UCSD-AML1 (cell line): ENCODE measurements at regions not wholly inside any gene's neighbourhood (a gene's known extent, or its start where the extent isn't known, plus 50 kb on each side); places are given as distances from the start of the nearest gene placed in this dataset.

Experiments
- DNase-seq: peaks from one replicate; lab custom pipeline; 2025; ENCODE audit not compliant: unreplicated experiment; lab: John Stamatoyannopoulos, UW

DNA sequence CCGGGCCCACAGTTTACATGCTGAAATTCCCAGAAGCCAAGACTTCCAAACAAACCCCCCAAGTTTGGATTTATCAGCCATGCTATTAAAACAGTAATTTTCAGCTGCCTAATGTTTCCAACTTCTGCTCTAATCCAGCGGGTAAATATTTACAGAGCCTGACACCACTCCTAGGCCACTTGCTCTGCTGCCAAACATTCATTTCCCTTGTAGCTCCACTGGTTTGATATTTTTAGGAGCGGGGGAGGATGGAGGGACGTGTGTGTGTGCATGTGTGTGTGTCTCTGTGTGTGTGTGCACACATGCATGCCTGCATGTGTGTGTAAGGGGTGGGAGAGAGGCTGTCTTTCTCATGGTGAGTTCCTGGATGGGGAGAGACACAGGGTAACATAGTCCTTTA is 115.7 kb upstream of the PJA1 start:
- DNase-seq, result no peak

DNA sequence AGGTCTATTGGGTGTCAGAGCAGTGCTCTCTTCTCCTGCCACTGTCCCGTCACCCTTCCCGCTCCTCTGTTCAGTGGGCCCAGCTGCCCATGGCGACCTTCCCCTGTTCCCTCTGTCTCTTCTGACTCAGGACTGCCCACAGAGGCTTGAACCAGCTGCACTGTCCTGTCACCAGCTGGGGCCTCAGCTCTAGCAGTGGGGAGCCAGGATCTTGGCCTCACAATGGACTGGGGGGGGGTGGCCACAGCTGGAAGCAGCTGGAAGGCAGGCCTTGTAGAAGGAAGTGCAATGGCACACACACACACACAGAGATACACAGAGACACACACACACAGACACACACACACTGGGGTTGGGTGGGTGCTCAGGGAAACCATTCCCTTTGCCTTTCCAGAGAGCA is 114.0 kb upstream of the PJA1 start:
- DNase-seq, result no peak

DNA sequence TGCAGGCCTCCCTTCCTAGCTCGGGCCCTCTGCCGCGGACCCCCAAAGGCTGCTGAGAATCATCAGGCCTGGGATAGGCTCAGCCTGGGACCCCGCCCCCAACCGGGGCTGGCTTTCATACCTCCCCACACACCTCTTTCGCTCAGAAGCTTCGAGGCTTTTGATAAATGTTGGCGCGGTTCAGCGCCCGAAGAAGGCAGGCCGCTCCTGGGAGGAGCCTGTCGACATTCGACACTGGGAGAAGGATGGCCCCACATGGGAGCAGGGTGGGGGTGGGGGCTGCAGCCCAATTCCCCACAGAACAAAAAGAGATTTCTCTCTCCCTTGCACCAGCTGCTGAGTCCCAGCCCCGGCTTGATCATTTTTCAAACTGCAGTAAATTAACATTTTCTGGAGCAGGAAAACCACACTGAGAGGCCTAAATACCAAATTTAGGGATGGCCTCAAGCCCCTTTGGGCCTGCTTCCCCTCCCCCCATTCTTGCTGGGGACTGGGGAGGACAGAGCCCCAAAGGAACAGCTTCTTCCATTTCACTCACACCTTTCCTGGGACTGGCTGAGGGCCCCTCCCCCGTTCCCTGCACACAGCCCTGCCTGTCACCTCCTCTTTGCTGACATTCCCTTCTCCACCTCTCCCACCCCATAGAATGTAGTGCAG is 112.9 kb upstream of the PJA1 start:
- no peak for DNase-seq

DNA sequence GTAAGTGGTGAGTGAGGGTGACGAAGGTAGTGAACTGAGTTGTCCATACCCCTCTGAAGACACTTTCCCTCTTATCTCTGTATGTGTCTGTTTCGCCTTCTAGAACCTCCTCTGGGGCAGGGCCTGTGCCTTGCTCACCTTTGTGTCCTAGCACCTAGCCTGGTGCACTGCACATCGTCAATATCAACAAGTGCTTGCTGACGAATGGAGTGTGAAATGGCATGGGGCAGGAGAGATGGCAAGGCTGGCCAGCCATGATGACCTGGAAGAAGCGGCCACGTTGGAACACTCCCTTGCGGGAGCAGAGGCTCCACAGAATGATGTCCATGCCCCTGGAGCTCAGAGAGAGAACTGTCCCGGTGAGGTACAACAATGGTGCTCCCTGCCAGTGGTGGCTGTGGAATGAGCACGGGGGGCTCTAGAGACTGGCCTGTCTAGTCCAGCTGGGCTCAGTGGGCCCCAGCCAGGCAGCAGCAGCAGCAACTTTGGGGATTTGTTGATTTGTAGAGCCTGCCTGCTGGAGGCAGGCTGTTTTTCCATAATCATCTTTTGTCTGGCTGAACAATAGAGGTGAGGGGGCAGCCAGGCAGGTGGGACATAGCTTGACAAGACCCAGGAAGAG is 112.2 kb upstream of the PJA1 start:
- DNase-seq, result no peak

DNA sequence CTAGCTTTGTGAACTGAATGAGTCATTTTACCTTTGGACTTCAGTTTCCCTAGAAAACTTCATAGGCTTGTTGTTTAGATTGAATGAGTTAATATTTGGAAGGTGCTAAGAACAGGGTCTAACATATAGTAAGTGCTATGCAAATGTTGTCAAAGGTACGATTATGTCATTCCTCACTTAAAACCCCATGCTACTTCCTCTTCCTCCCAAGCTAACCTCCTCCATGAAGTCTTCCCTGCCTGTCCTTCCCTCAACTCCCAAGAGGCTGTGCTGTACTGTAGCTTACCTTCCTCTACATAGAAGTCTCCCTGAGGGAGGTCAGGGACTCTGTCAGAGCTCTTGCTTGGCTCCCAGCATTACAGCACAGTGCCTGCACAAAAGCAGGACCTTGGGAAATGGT is 103.4 kb upstream of the PJA1 start:
- DNase-seq, result no peak

DNA sequence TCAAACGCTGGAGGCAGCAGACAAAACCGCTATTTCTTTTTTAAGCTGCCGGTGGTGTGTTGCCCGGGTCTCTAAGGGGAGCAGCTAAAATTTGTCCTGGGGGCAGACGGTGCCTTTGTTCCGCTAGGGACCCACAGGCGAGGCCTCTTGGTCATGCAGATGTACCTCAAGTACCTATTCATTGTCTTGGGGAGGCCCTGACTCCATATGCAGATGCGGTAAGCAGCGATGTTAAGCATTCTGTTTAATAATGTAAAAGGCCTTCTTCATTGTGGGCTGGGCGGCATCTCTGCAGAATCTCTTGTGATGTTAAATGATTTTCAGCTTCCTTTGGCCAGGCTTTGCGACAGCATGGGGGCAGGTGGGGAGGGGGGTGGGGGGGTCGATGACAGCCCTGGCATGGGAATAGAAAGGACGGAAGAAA is 98.9 kb upstream of the PJA1 start:
- no peak for DNase-seq

DNA sequence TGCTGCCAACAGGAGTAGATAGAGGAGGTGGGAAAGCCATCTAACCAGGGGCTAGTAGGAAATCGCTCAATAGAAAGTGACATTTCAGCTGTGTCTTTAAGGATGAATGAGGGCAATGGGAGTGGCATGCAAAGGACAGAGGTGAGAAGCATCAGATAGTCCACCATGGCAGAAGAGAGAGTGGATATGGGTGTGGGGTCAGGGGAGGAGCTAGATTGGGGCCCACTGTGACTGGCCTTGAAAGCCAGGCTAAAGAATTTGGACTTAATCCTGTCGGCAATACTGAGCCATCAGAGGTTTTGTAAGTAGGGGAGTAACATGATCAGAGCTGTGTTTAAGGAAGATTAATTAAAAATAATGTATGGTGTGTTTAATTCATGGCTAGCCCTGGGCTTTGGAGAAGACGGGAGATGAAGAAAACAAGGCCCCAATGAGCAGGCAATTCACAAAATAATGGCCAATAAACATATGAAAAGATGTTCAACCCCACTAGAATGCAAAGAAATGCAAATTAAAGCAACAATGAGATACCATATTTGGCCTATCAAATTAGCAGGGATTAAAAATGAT is 98.1 kb upstream of the PJA1 start:
- DNase-seq, result no peak

DNA sequence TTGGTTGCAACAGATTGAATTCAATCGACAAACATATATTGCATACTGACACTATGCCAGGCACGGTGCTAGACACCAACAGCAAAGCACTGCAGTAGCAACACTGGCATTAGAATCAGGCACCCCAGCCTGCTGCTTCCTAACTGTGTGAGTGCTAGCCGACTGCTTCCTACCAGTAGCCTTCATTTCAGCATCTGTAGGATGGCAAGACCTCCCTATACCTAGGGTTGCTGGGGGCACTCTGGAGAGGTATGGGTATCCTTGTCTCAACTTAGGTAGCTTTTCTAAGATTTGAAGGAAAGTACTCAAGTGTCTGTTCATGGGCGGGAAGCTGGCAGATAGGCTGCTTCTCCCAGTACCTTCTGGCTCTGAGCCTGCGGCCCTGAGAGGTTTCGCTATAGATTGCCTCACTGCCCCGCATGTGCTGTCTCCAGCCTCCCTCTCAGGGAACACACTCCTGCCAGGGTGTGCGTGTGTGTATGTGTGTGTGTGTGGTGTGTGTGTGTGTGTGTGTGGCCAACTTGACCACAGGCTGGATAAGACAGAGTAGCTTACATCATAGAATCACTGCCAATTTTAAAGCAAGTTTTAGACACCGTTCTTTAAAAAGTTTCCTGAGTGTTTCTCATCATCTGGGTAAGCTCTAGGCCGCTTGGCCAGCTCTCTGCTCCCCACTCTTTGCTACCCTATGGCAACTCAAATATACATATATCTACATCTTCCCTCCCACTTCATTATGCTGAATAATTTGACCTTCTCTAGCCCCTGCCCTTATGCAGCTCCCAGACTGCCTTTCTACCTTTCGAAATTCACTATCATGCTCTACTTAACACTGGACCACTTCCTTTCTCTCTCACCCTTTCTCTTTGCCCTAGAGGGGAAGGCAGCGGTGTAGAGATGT is 97.0 kb upstream of the PJA1 start:
- no peak for DNase-seq

DNA sequence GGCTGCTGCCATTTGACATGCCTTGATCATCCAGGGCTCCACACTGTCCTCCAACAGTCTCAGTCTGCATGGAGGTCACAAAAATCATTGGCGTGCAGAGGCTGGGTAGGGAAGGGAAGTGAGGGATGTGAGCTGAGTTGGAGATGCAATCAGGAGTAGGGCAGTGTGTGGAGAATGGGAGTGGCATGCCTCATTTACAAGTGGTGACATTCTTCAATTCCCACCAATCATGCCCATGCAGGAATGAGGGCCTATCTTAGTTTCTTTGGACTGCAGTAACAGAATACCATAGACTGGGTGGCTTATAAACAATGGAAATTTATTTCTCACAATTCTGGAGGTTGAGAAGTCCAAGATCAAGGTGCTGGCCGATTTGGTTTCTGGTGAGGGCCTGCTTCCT is 94.9 kb upstream of the PJA1 start:
- no peak for DNase-seq

DNA sequence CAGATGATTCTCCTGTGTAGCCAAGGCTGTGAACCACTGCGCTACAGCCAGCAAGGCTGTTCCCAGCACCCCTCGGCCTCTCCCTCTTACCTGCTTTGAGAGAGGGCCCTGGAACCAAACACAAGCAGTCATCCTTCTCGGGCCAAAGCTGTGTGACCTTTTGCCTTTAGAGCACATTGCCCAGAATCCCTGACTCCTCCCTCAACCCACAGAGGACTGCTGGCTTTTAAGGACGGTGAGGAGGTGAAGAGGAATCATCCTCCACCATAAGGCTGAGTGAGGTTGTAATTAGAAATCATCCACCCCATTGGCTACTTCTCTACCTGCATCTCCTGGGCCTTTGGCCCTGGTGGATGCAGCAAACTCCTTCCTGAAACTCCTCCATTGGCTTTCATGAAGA is 93.6 kb upstream of the PJA1 start:
- no peak for DNase-seq

DNA sequence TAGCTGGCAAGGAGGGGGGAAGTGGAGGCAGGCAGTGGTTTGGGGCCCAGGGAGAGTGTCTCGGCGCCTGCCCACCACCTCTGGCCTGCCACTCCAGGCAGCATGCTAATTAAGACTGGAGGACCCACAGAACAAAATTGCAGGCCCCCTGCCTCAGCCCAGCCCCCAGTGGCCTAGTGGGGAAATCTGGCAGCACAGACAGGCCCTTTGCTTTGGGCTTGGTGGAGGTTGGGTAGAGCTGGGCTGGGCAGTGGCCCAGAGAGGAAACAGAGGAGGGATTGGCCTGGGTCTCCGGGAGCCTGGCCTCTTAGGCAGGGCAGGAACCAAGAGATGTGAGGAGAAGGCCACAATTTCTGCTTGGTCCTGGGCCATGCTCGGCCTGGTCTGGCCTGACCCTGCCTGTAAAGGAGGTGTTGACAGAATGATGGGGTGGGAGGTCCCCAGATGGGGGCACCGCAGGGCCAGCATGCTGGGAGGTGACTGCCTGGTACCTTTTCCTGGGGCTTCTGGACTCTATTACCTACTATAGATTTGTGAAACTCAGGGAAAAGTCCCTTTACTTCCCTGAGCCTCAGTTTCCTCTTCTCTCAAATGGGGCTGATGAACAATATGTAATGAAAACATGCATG is 92.4 kb upstream of the PJA1 start:
- DNase-seq, result no peak

DNA sequence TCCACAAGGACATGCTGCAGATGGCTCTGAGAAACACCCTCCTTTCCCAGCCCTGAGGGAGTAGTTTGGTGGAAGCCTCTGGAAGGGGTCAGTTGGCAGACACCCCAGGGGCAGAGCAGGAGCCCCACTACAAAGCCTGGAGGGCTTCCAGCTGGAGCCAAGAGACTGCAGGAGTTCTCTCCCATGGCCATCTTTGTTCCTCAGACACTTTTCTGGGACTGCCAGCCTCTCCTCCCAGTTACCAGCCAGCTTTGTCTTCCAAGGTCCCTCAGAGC is 91.0 kb upstream of the PJA1 start:
- DNase-seq, result no peak

DNA sequence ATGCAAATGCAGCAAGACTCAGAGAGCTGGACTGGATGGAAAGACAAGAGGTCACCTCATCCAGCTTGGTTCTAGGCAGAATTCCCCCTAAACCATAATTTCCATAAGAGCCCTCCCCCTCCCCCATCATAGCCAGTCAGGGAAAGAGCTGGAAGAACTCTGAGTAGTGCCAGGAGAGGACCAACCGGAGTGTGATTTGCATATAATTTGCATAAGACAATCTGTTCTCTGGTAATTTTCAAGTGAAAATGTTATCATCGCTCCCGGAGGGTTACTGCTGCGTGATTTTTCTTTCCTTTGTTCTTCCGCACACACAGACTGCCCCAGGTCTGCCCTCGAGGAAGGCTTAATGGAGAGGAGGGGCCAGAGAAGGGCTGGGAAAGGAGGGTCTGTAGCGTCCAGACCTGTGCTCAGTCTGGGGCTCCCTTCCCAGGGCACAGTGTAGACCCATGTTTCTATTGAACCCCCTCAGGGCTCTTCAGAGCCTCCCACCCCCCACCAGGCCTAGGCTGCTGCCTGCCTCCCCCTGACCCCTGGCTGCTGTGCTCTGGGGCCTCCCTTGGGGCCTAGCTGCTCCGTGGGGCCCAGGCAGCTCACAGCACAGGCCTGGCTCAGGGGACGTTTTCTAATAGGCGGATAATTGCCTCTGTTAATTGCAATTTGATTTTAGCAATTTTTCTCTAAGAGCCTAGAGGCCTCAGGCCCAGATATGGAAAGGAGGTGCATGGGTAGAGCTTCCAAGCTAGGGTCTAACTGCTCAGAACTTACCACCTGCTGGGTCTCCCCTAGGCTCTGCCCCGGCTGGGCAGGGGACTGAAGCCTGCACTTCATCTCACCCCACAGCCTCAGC is 90.4 kb upstream of the PJA1 start:
- no peak for DNase-seq

DNA sequence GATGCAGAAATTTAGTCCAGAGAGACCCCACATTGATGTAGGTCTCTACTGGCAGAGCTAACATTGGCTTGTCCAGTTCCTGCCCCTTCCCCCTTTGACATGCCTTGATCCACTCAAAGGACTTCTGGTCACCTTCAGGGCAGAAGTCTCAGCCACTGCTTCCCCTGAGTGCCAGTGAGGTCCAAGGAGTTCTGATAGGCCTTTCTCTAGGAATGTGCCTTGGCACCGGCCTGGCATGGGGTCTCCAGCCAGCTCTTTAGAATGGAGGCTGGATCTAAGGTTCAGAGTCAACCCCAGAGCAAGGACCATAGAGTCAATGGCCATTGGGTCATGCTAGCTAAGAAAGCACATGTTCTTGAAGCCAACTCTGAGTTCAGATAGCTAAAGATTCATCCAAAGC is 88.6 kb upstream of the PJA1 start:
- no peak for DNase-seq

DNA sequence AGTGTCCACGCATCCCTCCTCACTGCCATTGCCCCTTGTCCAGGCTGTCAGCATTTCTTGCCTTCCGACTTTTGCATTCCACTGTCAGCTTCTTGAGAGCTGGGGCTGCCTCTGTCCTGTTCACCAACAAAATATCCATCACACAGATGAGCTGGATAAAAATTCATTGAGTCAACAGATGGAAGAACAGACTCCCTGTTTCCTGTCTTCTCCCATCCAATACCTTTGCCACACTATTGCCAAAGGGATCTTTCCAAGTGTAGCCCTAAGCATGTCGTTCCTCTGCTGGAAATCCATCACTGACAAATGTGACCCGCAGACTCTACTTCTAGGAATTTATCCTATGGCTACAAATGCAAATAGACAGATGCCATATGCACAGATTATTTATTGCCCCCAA is 78.0 kb upstream of the PJA1 start:
- DNase-seq, result no peak

DNA sequence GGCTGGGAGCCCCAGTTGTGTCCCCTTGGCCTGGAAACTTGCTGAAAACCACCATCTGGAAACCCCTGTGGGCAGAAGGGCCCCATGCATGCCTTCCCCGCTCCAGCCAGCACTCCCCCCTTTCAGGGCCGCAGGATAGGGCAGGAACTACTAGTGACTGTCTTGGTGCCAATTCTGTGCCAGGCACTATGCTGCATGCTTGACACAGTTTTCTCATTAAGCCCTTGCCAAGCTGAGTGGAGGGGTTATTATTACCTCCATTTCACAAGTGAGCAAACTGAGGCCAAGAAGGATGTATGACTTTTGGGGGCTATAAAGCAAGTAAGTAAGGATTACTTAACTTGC is 73.6 kb upstream of the PJA1 start:
- no peak for DNase-seq

DNA sequence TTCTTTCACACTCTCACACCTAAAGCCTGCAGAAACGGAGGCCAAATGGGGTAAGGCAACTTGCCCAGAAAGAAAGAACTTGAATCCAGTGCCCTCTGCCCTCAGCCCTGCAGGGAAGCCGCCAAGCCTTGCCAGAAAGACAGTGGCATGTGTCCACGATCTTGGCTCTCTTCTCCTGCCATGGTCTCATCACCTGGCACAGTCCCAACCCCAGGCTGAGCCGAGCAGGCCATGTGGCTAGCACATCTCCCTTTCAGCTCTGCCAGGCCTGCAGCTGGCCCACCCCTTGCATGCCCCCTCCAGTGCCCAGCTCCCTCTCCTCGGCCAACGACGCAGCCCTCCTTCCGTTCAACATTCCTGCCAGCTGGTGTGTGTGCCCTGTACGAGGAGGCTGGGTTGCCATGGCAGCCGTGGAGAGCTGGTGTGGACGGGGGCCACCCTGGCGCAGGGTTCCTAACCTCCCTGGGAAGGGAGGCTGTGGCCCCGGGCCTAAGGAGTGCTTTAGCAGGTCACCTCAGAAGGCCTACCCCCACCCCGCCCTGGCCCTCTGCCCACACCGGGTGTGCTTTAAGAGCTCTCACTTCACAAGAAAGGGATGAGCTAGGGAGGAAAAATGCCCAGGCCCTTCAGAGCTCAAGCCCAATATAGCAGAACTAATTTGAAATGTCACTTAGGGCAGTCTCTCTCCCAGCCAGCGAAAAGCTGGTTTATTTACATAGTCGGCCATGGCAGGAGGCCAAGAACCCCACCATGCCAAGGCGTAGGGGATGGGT is 73.0 kb upstream of the PJA1 start:
- DNase-seq, result no peak

DNA sequence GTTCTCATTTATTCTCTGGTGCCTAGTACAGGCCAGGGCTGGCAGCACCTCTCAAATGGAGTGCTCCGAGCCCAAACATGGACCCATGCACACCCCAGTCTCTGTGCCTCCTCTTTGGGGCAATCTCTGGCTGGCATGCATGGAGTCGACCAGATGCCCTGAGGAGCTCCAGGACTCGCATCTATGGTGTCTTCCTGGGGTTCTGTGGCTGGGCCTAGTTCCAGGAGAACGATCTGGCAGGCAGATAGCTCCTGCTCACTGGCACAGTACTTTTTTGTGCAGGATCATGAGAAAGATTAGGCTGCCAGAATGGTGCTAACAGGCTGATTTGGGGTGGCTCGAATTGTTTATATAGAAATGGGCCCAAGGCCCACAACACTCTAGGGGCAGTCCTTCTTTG is 72.0 kb upstream of the PJA1 start:
- no peak for DNase-seq

DNA sequence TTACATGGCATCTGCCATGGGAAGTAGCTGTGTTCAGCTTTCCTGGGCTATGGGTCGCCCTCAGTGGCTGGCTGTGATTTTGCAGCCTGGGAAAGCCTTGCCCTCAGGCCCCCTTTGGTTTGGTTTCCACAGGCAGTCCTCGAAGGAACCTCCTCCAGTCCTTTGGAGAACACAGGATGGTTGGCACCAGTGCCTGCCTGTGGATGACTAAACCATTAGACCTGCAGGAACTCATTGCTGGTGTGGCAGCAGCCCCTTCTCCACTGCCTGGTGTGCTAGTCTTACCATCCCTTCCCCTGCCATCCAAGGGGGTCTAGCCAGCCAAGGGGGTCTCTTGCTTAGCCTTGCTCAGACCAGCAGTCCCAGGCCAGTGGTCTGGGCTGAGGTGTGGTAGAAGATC is 71.4 kb upstream of the PJA1 start:
- no peak for DNase-seq

DNA sequence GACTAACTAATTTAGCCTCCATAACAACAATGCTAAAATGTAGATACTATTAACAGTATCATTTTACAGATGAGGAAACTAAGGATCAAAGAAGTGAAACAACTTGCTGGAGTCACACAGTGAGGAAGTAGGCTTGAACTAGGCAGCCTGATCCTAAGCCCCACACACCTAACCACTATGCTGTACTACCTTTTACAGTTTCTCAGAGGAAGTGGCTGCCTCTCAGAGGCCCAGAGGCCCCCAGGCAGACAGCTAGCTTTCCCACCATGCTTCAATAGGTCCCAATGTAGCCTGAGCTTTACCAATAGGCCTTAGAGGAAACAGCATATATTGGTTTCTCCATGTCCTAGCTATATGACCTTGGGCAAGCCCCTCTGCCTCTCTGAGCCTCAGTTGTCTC is 69.4 kb upstream of the PJA1 start:
- DNase-seq, result no peak
